ENCODE measurements at regions not wholly inside any gene's neighbourhood (a gene's known extent, or its start where the extent isn't known, plus 50 kb on each side); places are given as distances from the start of the nearest gene placed in this dataset.

DNA sequence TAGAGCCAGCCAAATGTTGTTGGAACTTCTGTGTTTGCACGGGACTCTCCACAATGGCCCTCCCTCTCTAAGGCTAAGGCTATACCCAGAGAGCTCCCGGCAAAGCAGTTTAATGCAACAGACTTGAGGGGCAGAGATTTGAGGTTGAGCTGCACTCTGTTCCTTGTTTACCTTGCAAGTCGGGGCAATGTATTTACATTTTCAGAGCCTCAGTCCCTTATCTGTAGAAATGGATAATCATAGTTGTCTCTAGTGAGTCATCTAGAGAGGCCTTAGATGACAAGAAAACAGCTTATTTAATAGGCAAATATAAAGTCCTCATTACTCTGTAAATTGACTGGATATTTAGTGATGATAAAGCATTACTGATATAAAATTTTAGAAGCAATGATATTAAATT lies 917.7 kb downstream of the MCTP2 start:
- H3K56ac ChIP-seq (replicated peaks; ENCODE audit: insufficient read length, low read depth, low read length), result no peak overlapping the region
- no peak overlapping the region for H2BK120ac ChIP-seq (replicated peaks; ENCODE audit: low read depth, low read length)
- no peaks in the 10 kb centered on the region for H3K23me2 ChIP-seq (ENCODE audit: low read depth, low read length)
- FAIRE-seq (no peak), DNase-seq (ENCODE audit: low read depth in 1 of 2, low spot score in 2 of 2) (no peak)
- ChIA-PET POLR2A (ENCODE audit: partially characterized antibody) (no interaction called here), CTCF (ENCODE audit: partially characterized antibody) (interaction anchor here (0.8 kb wide), 1 partner anchor 36 kb away, joined by 3 read pairs; no protein-coding TSS in a partner anchor)
- no peak overlapping the region for H4K8ac ChIP-seq (ENCODE audit: extremely low read depth, insufficient read depth, low read length)
- peaks cover 0 to 2% of the 10 kb centered on the region in 2 experiments; a peak in 1 of 4 replicates for H3K9me3 ChIP-seq (ENCODE audit: insufficient read depth in 2 of 2, low read depth in 1 of 2, low read length in 1 of 2)
- H2AFZ ChIP-seq (ENCODE audit: low read length), result no peak overlapping the region
- H4K20me1 ChIP-seq (replicated peaks in 1 of 2; ENCODE audit: control insufficient read depth in 1 of 2, insufficient read depth in 2 of 2, low read length in 2 of 2), result no peaks in the 10 kb centered on the region
- H3K79me1 ChIP-seq (ENCODE audit: low read depth, low read length), result no peaks in the 10 kb centered on the region
- H3K14ac ChIP-seq (ENCODE audit: insufficient read length), result no peak overlapping the region
- no peak overlapping the region for H2BK12ac ChIP-seq (ENCODE audit: low read depth, low read length)
- no peak overlapping the region for H2AK5ac ChIP-seq (ENCODE audit: low read depth, low read length)
- no peaks in the 10 kb centered on the region for H3K4me1 ChIP-seq (replicated peaks in 1 of 4; ENCODE audit: control insufficient read depth in 3 of 4, insufficient read depth in 4 of 4, low read length in 3 of 4)
- H3K36me3 ChIP-seq (ENCODE audit: control insufficient read depth in 2 of 4, insufficient read depth in 4 of 4, low read length in 3 of 4), result no peaks in the 10 kb centered on the region
- 90% methylated on average over 3 of the region's 3 CpGs; no CpG with 5 or more reads in 1 of the 2 experiments for WGBS, 2 experiments (ENCODE audit: extremely low coverage in 1 of 2, insufficient coverage in 1 of 2, insufficient read length in 1 of 2, insufficient replicate concordance in 2 of 2, low coverage in 1 of 2, low lambda C conversion rate in 2 of 2, missing lambda C conversion rate in 1 of 2)
- no peak overlapping the region for H3K18ac ChIP-seq (ENCODE audit: extremely low read depth, low read length)
- no peak for TF ChIP-seq YY1 (IDR thresholded peaks at IDR 0.05; ENCODE audit: low read depth, low read length)
- H2BK5ac ChIP-seq (ENCODE audit: low read depth, low read length), result no peak overlapping the region
- H3K4me3 ChIP-seq (ENCODE audit: extremely low read depth in 1 of 4, insufficient read depth in 2 of 4, low read depth in 3 of 4, low read length in 4 of 4), result no peak overlapping the region
- no peaks in the 10 kb centered on the region for H3K79me2 ChIP-seq (ENCODE audit: control insufficient read depth in 1 of 2, insufficient read depth in 2 of 2, low read length in 2 of 2)
- H3K4me2 ChIP-seq (ENCODE audit: insufficient read depth in 1 of 2, low read depth in 2 of 2, low read length in 2 of 2), result no peak overlapping the region
- no peak overlapping the region for H3K23ac ChIP-seq (ENCODE audit: insufficient read length)
- H2BK20ac ChIP-seq (ENCODE audit: low read length), result no peak overlapping the region
- no peak overlapping the region for H3K9ac ChIP-seq (replicated peaks in 1 of 4; ENCODE audit: extremely low read depth in 1 of 4, low read depth in 3 of 4, low read length in 3 of 4)
- H3K4ac ChIP-seq (replicated peaks; ENCODE audit: insufficient read length, low read depth, low read length), result no peak overlapping the region
- H3K27me3 ChIP-seq (replicated peaks in 1 of 4; ENCODE audit: control insufficient read depth in 3 of 4, extremely low read depth in 1 of 4, insufficient read depth in 3 of 4, low read length in 3 of 4), result no peaks in the 10 kb centered on the region
- no peak overlapping the region for H4K5ac ChIP-seq (ENCODE audit: insufficient read length, low read depth, low read length)
- H3K27ac ChIP-seq (ENCODE audit: low read depth, low read length), result no peak overlapping the region
- H2BK15ac ChIP-seq (ENCODE audit: low read length), result no peak overlapping the region
- H4K91ac ChIP-seq (replicated peaks; ENCODE audit: insufficient read length, low read length), result no peak overlapping the region

Measured in H1 (cell line).